ENCODE measurements at regions not wholly inside any gene's neighbourhood (a gene's known extent, or its start where the extent isn't known, plus 50 kb on each side); places are given as distances from the start of the nearest gene placed in this dataset.
"Not testable (repeated sequence)": the region's sequence is repeated elsewhere in the genome, so short reads cannot be mapped to it uniquely, and the experiment has no call there.

DNA sequence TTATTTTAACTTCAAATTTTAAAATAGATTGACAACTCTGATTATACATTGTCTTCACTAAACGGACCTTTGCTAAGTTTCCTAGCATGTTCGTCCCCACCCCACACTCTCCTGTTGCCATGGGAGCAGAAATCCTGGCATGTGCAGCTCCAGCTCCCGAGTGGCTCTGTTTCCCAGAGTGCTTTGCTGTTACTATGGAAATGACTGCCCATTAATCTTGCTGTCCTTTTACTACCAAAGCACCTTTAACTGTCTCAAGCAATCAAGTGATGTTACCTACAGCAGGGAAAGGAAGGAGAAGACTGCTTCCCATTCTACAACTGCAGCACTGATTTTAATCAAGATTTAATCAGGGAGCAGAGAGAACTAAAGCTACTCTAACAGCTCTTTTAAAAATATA is 212.0 kb upstream of the KIF2A start:
- no peak overlapping the region for H3K4ac ChIP-seq (ENCODE audit: low read length)
- no peak overlapping the region for H2BK120ac ChIP-seq (ENCODE audit: low read depth, low read length)
- no peaks in the 10 kb centered on the region for H3K9me3 ChIP-seq (replicated peaks in 1 of 2; ENCODE audit: control insufficient read depth in 2 of 2, insufficient read depth in 1 of 2, low read depth in 1 of 2, low read length in 2 of 2)
- H4K91ac ChIP-seq (ENCODE audit: low read depth, low read length, poor library complexity): no peak overlapping the region
- H3K4me1 ChIP-seq (ENCODE audit: control insufficient read depth in 2 of 2, insufficient read depth in 1 of 2, low read depth in 1 of 2, low read length in 2 of 2): peaks cover 3 to 8% of the 10 kb centered on the region in 2 donors
- no peak overlapping the region for H4K8ac ChIP-seq (ENCODE audit: low read depth, low read length)
- H3K27ac ChIP-seq (replicated peaks; ENCODE audit: low read length): no peak overlapping the region
- H3K27me3 ChIP-seq (ENCODE audit: control insufficient read depth in 3 of 3, insufficient read depth in 3 of 3, low read depth in 1 of 3, low read length in 3 of 3): no peaks in the 10 kb centered on the region
- H3K18ac ChIP-seq (ENCODE audit: low read length): no peak overlapping the region
- H3K14ac ChIP-seq (ENCODE audit: low read length): no peak overlapping the region
- no peak overlapping the region for H3K23ac ChIP-seq (ENCODE audit: low read depth, low read length, poor library complexity)
- H2BK15ac ChIP-seq (ENCODE audit: low read length): no peak overlapping the region
- no peak overlapping the region for H2BK5ac ChIP-seq (ENCODE audit: low read length)
- H3K9ac ChIP-seq (ENCODE audit: low read depth, low read length, poor library complexity): no peak overlapping the region
- no peak overlapping the region for H2BK12ac ChIP-seq (ENCODE audit: low read length)
- H3K79me1 ChIP-seq (ENCODE audit: low read depth, low read length): no peaks in the 10 kb centered on the region
- no peak overlapping the region for H3K4me3 ChIP-seq (ENCODE audit: low read length in 2 of 2)
- H3K36me3 ChIP-seq (replicated peaks in 1 of 2; ENCODE audit: control insufficient read depth in 2 of 2, insufficient read depth in 2 of 2, low read length in 2 of 2): no peaks in the 10 kb centered on the region
- H2AK5ac ChIP-seq (ENCODE audit: low read depth, low read length): no peak overlapping the region
- H3K4me2 ChIP-seq (ENCODE audit: insufficient read depth, low read length, poor library complexity, severe bottlenecking): no peak overlapping the region
- WGBS, 2 donors (ENCODE audit: extremely low coverage in 2 of 2, insufficient read length in 2 of 2, insufficient replicate concordance in 1 of 2): no CpG with 5 or more reads among the region's 3 CpGs
- peak overlapping the region; percentile 68 for H2AFZ ChIP-seq (ENCODE audit: low read length)
- peak; percentile 18 for DNase-seq (ENCODE audit: low spot score)

DNA sequence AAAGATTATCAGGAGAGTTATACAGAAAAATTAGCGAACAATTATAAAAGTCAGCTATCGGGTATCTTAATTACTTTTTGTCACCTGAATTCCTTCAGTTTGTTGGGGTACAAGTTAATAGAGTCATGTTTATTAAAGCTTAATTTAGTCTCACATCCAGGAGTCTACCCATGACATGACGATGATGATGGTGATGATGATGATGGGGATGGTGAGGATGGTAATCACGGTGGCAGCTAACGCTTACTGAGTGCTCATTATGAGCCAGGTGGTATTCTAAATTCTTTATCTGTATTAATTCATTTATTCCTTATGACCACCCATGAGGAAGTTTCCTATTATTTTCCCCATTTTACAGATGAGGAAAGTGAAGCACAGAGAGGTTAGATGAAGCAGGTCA is 208.6 kb upstream of the KIF2A start:
- Histone ChIP-seq H3K4me2 (ENCODE audit: insufficient read depth, low read length, poor library complexity, severe bottlenecking) (no peak overlapping the region), H2BK120ac (ENCODE audit: low read depth, low read length) (no peak overlapping the region), H2BK12ac (ENCODE audit: low read length) (no peak overlapping the region), H3K14ac (ENCODE audit: low read length) (no peak overlapping the region), H4K91ac (ENCODE audit: low read depth, low read length, poor library complexity) (no peak overlapping the region), H2AFZ (ENCODE audit: low read length) (no peak overlapping the region), H2AK5ac (ENCODE audit: low read depth, low read length) (no peak overlapping the region), H4K8ac (ENCODE audit: low read depth, low read length) (no peak overlapping the region), H3K36me3 (replicated peaks in 1 of 2; ENCODE audit: control insufficient read depth in 2 of 2, insufficient read depth in 2 of 2, low read length in 2 of 2) (no peaks in the 10 kb centered on the region), H3K18ac (ENCODE audit: low read length) (no peak overlapping the region), H3K9ac (ENCODE audit: low read depth, low read length, poor library complexity) (no peak overlapping the region), H3K9me3 (replicated peaks in 1 of 2; ENCODE audit: control insufficient read depth in 2 of 2, insufficient read depth in 1 of 2, low read depth in 1 of 2, low read length in 2 of 2) (no peaks in the 10 kb centered on the region), H3K4ac (ENCODE audit: low read length) (no peak overlapping the region), H2BK15ac (ENCODE audit: low read length) (no peak overlapping the region), H3K23ac (ENCODE audit: low read depth, low read length, poor library complexity) (no peak overlapping the region), H3K79me1 (ENCODE audit: low read depth, low read length) (no peaks in the 10 kb centered on the region), H3K4me3 (ENCODE audit: low read length in 2 of 2) (no peak overlapping the region), H3K27me3 (ENCODE audit: control insufficient read depth in 3 of 3, insufficient read depth in 3 of 3, low read depth in 1 of 3, low read length in 3 of 3) (no peaks in the 10 kb centered on the region), H3K27ac (replicated peaks; ENCODE audit: low read length) (no peak overlapping the region), H2BK5ac (ENCODE audit: low read length) (no peak overlapping the region), H3K4me1 (ENCODE audit: control insufficient read depth in 2 of 2, insufficient read depth in 1 of 2, low read depth in 1 of 2, low read length in 2 of 2) (peaks cover 3 to 8% of the 10 kb centered on the region in 2 donors)
- no peak for DNase-seq (ENCODE audit: low spot score)
- no CpG with 5 or more reads among the region's 5 CpGs for WGBS, 2 donors (ENCODE audit: extremely low coverage in 2 of 2, insufficient read length in 2 of 2, insufficient replicate concordance in 1 of 2)

DNA sequence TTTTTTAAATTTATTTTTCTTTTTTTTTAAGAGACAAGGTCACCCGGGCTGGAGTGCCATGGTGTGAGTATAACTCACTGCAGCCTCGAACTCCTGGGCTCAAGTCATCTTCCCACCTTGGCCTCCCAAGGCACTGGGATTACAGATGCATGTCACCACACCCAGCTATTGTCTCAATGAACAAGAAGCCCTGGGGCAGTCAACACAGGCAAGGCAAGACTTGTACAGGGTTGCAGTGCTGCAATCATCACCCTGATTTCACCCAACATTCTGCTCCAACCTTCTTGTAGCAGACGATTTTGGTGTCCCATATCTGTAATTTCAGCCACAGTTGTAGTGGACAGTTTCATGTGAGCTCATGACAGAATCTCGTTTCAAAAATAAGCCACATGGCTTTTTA is 205.8 kb upstream of the KIF2A start:
- Histone ChIP-seq H4K8ac (ENCODE audit: low read depth, low read length) (no peak overlapping the region), H2BK15ac (ENCODE audit: low read length) (no peak overlapping the region), H2BK12ac (ENCODE audit: low read length) (no peak overlapping the region), H3K4me3 (ENCODE audit: low read length in 2 of 2) (no peak overlapping the region), H3K27me3 (ENCODE audit: control insufficient read depth in 3 of 3, insufficient read depth in 3 of 3, low read depth in 1 of 3, low read length in 3 of 3) (no peaks in the 10 kb centered on the region), H2BK5ac (ENCODE audit: low read length) (no peak overlapping the region), H3K27ac (replicated peaks; ENCODE audit: low read length) (no peak overlapping the region), H3K9me3 (replicated peaks in 1 of 2; ENCODE audit: control insufficient read depth in 2 of 2, insufficient read depth in 1 of 2, low read depth in 1 of 2, low read length in 2 of 2) (no peaks in the 10 kb centered on the region), H3K18ac (ENCODE audit: low read length) (no peak overlapping the region), H3K36me3 (replicated peaks in 1 of 2; ENCODE audit: control insufficient read depth in 2 of 2, insufficient read depth in 2 of 2, low read length in 2 of 2) (no peaks in the 10 kb centered on the region), H3K14ac (ENCODE audit: low read length) (no peak overlapping the region), H3K4me1 (ENCODE audit: control insufficient read depth in 2 of 2, insufficient read depth in 1 of 2, low read depth in 1 of 2, low read length in 2 of 2) (no peaks in the 10 kb centered on the region), H2BK120ac (ENCODE audit: low read depth, low read length) (no peak overlapping the region), H4K91ac (ENCODE audit: low read depth, low read length, poor library complexity) (no peak overlapping the region), H3K4me2 (ENCODE audit: insufficient read depth, low read length, poor library complexity, severe bottlenecking) (no peak overlapping the region), H3K79me1 (ENCODE audit: low read depth, low read length) (no peaks in the 10 kb centered on the region), H2AK5ac (ENCODE audit: low read depth, low read length) (no peak overlapping the region), H3K23ac (ENCODE audit: low read depth, low read length, poor library complexity) (no peak overlapping the region), H3K4ac (ENCODE audit: low read length) (no peak overlapping the region), H2AFZ (ENCODE audit: low read length) (no peak overlapping the region), H3K9ac (ENCODE audit: low read depth, low read length, poor library complexity) (no peak overlapping the region)
- DNase-seq (ENCODE audit: low spot score): no peak
- WGBS, 2 donors (ENCODE audit: extremely low coverage in 2 of 2, insufficient read length in 2 of 2, insufficient replicate concordance in 1 of 2): no CpG with 5 or more reads among the region's 4 CpGs

DNA sequence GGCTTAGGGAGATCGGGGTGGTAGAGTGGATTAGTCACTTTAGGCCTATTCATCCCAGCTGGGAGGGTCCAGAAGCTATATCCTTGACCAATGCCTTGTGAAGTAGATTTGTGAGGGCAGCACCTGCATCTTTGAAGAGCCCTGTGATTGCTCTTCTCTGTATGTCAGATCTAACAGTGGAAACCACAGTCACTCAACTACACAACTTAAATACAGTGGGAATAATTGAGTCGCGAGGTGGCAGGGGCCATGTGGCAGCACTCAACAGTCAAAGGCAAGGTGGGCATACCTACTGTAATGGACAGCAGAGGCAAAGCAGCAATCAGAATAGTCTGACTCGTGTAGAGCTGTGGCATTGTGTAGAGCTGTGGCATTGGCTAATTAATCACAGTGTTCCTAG is 202.1 kb upstream of the KIF2A start:
- not testable (repeated sequence) for H3K9ac ChIP-seq (ENCODE audit: low read depth, low read length, poor library complexity); H2BK12ac ChIP-seq (ENCODE audit: low read length); H3K14ac ChIP-seq (ENCODE audit: low read length); H2AK5ac ChIP-seq (ENCODE audit: low read depth, low read length); H3K27me3 ChIP-seq (ENCODE audit: control insufficient read depth in 3 of 3, insufficient read depth in 3 of 3, low read depth in 1 of 3, low read length in 3 of 3); H4K91ac ChIP-seq (ENCODE audit: low read depth, low read length, poor library complexity); H3K4me3 ChIP-seq (ENCODE audit: low read length in 2 of 2); H3K9me3 ChIP-seq (replicated peaks in 1 of 2; ENCODE audit: control insufficient read depth in 2 of 2, insufficient read depth in 1 of 2, low read depth in 1 of 2, low read length in 2 of 2); H3K18ac ChIP-seq (ENCODE audit: low read length); H3K79me1 ChIP-seq (ENCODE audit: low read depth, low read length); H2BK15ac ChIP-seq (ENCODE audit: low read length); DNase-seq (ENCODE audit: low spot score); H4K8ac ChIP-seq (ENCODE audit: low read depth, low read length); H2BK5ac ChIP-seq (ENCODE audit: low read length); H3K27ac ChIP-seq (replicated peaks; ENCODE audit: low read length); H3K4me2 ChIP-seq (ENCODE audit: insufficient read depth, low read length, poor library complexity, severe bottlenecking); H2BK120ac ChIP-seq (ENCODE audit: low read depth, low read length); H3K23ac ChIP-seq (ENCODE audit: low read depth, low read length, poor library complexity); H2AFZ ChIP-seq (ENCODE audit: low read length); H3K4ac ChIP-seq (ENCODE audit: low read length); H3K36me3 ChIP-seq (replicated peaks in 1 of 2; ENCODE audit: control insufficient read depth in 2 of 2, insufficient read depth in 2 of 2, low read length in 2 of 2); H3K4me1 ChIP-seq (ENCODE audit: control insufficient read depth in 2 of 2, insufficient read depth in 1 of 2, low read depth in 1 of 2, low read length in 2 of 2)
- no CpG with 5 or more reads among the region's 4 CpGs for WGBS, 2 donors (ENCODE audit: extremely low coverage in 2 of 2, insufficient read length in 2 of 2, insufficient replicate concordance in 1 of 2)
